GM12878 (cell line): ENCODE measurements at regions not wholly inside any gene's neighbourhood (a gene's known extent, or its start where the extent isn't known, plus 50 kb on each side); places are given as distances from the start of the nearest gene placed in this dataset.

ENCODE experiments used
- ATAC-seq: fragments of 200-7000 bp; cut with Tn5 transposase; 3 replicates; pipeline ENCODE4 v1.9.1; 2020; ENCODE audit warnings: mild to moderate bottlenecking, moderate library complexity
- BruUV-seq: library from RNA; stranded (reverse); fragments of 400-500 nt; replicated peaks from 2 replicates; lab custom pipeline; 2021; lab: Mats Ljungman, UMichigan
- CTCF ChIA-PET: fragments of 300-600 bp; sonication (Branson Sonifier 250); formaldehyde crosslinking; extraction: SDS; loops from one replicate; lab custom pipeline; 2021; ENCODE audit warnings: inconsistent platforms; lab: Yijun Ruan, JAX
- POLR2A ChIA-PET: fragments of 350-600 bp; formaldehyde crosslinking; extraction: SDS; loops from one replicate; lab custom pipeline; 2021; ENCODE audit warnings: inconsistent platforms; lab: Charles Lee
- RAD21 ChIA-PET: fragments of 300-600 bp; sonication (Branson Sonifier 250); formaldehyde crosslinking; loops from one replicate; lab custom pipeline; 2023; ENCODE audit warnings: antibody characterized with exemption; ENCODE audit not compliant: unreplicated experiment; lab: Charles Lee
- SMC1A ChIA-PET: fragments of 300-600 bp; sonication (Branson Sonifier 250); formaldehyde crosslinking; loops from one replicate; lab custom pipeline; 2023; ENCODE audit not compliant: unreplicated experiment, uncharacterized antibody; lab: Charles Lee
- DNase-seq: peaks from one replicate; pipeline ENCODE4 v3.0.0-alpha.2; 2011; ENCODE audit warnings: low read depth, low spot score
- FAIRE-seq: peaks from 3 replicates; lab custom pipeline; 2011; peaks lifted over from hg19 to GRCh38; lab: Jason Lieb, UNC
- H2AFZ ChIP-seq: 2 replicates; pipeline ENCODE4 v1.6.0; 2011; ENCODE audit warnings: low read depth, low read length, control low read depth; ENCODE audit not compliant: control insufficient read depth
- H3K27ac ChIP-seq: 2 replicates; pipeline ENCODE4 v1.5.1; 2011; ENCODE audit warnings: control low read depth; ENCODE audit not compliant: control insufficient read depth, insufficient read depth
- H3K27me3 ChIP-seq, 2 experiments: replicated peaks in 1 of 2; 2 replicates each; pipeline versions ENCODE4 v1.6.0 to v1.6.1; 2011; ENCODE audit warnings: low read length in 1 of 2; ENCODE audit not compliant: control insufficient read depth in 2 of 2, insufficient read depth in 2 of 2
- H3K36me3 ChIP-seq, 2 experiments: 2 replicates each; pipeline ENCODE4 v1.5.1; 2011; ENCODE audit warnings: low read length in 1 of 2; ENCODE audit not compliant: control insufficient read depth in 2 of 2, insufficient read depth in 2 of 2
- H3K4me1 ChIP-seq: 2 replicates; pipeline ENCODE4 v1.6.1; 2011; ENCODE audit warnings: mild to moderate bottlenecking, low read length, moderate library complexity, mixed read lengths; ENCODE audit not compliant: control insufficient read depth, insufficient read depth
- H3K4me2 ChIP-seq: 2 replicates; pipeline ENCODE4 v1.6.0; 2011; ENCODE audit warnings: control low read depth; ENCODE audit not compliant: control insufficient read depth, insufficient read depth
- H3K4me3 ChIP-seq: fragments of 200-600 bp; sonication (generic); 2 replicates; pipeline ENCODE4 v1.5.1; 2016
- H3K79me2 ChIP-seq: 2 replicates; pipeline ENCODE4 v1.6.0; 2011; ENCODE audit warnings: low read length; ENCODE audit not compliant: control insufficient read depth, insufficient read depth
- H3K9ac ChIP-seq: 2 replicates; pipeline ENCODE4 v1.8.0; 2011; ENCODE audit warnings: low read length, control low read depth, mixed read lengths; ENCODE audit not compliant: control insufficient read depth, insufficient read depth
- H3K9me3 ChIP-seq: replicated peaks from 3 replicates; pipeline ENCODE4 v1.5.1; 2011; ENCODE audit warnings: mild to moderate bottlenecking, low read length; ENCODE audit not compliant: control insufficient read depth, insufficient read depth
- H4K20me1 ChIP-seq: 2 replicates; pipeline ENCODE4 v1.6.0; 2011; ENCODE audit not compliant: control insufficient read depth, insufficient read depth
- CEBPB ChIP-seq, 2 experiments: fragments of 150-350 bp in 1 of 2; IDR thresholded peaks; 2 replicates each; pipeline ENCODE4 v1.6.1; 2012 to 2014; ENCODE audit warnings: low read depth in 2 of 2, low read length in 2 of 2, borderline replicate concordance in 1 of 2, inconsistent platforms in 1 of 2
- CHD4 ChIP-seq: fragments of 200-600 bp; sonication (generic); IDR thresholded peaks from 2 replicates; pipeline ENCODE4 v1.6.1; 2016; ENCODE audit warnings: mild to moderate bottlenecking
- DPF2 ChIP-seq: fragments of 450-650 bp; IDR thresholded peaks from 2 replicates; pipeline ENCODE4 v1.6.1; 2017; ENCODE audit warnings: mild to moderate bottlenecking
- EED ChIP-seq: sonication (generic); IDR thresholded peaks from 2 replicates; pipeline ENCODE4 v1.6.1; 2016; ENCODE audit warnings: antibody characterized with exemption, low read depth
- HCFC1 ChIP-seq: fragments of 150-350 bp; IDR thresholded peaks from 2 replicates; pipeline ENCODE4 v1.6.1; 2014; ENCODE audit warnings: low read length
- HDAC2 ChIP-seq: fragments of 200-600 bp; sonication (generic); IDR thresholded peaks from 2 replicates; pipeline ENCODE4 v1.6.1; 2017
- HDGF ChIP-seq: fragments of 450-650 bp; IDR thresholded peaks from 2 replicates; pipeline ENCODE4 v1.6.1; 2016; ENCODE audit warnings: antibody characterized with exemption
- SMARCA5 ChIP-seq: fragments of 450-650 bp; IDR thresholded peaks from 2 replicates; pipeline ENCODE4 v1.6.1; 2017; ENCODE audit warnings: mild to moderate bottlenecking
- TBL1XR1 ChIP-seq: IDR thresholded peaks from 2 replicates; pipeline ENCODE4 v1.6.1; 2012; ENCODE audit warnings: low read depth, low read length, improper control_type of control experiment
- TCF3 ChIP-seq: IDR thresholded peaks from 2 replicates; pipeline ENCODE4 v1.6.1; 2012; ENCODE audit warnings: low read depth, mild to moderate bottlenecking, low read length, borderline replicate concordance; ENCODE audit not compliant: insufficient read depth
- TCF7 ChIP-seq: IDR thresholded peaks from 2 replicates; pipeline ENCODE4 v1.6.1; 2014; ENCODE audit warnings: antibody characterized with exemption, borderline replicate concordance
- WRNIP1 ChIP-seq: IDR thresholded peaks from 2 replicates; pipeline ENCODE4 v1.6.1; 2011; ENCODE audit warnings: low read depth, low read length, improper control_type of control experiment, borderline replicate concordance
- ZBED1 ChIP-seq: IDR thresholded peaks from 2 replicates; pipeline ENCODE4 v1.6.1; 2016; ENCODE audit warnings: borderline replicate concordance
- ZNF24 ChIP-seq: fragments of 450-650 bp; IDR thresholded peaks from 2 replicates; pipeline ENCODE4 v1.6.1; 2017; ENCODE audit warnings: antibody characterized with exemption, mild to moderate bottlenecking
- ZNF274 ChIP-seq: IDR thresholded peaks from one replicate; pipeline ENCODE4 v1.8.0; 2011; ENCODE audit not compliant: insufficient read length, insufficient read depth
- ZZZ3 ChIP-seq: IDR thresholded peaks from 2 replicates; pipeline ENCODE4 v1.6.1; 2011; ENCODE audit warnings: low read depth; ENCODE audit not compliant: control insufficient read depth, insufficient read length
- WGBS: methylation state at CpG from one replicate; pipeline ENCODE4 v1.1.6; 2016; ENCODE audit warnings: low lambda C conversion rate; ENCODE audit not compliant: insufficient replicate concordance, insufficient coverage; ENCODE audit errors: missing lambda C conversion rate; 5-methylcytosine and 5-hydroxymethylcytosine counted together
- in situ Hi-C: fragments of 300-500 bp; cut with MboI; formaldehyde crosslinking; loops from 9 replicates; pipeline ENCODE4 v1.14.3; 2018; ENCODE audit warnings: mixed read lengths
- intact Hi-C: fragments of 100-400 bp; cut with micrococcal nuclease; formaldehyde crosslinking; loops from one replicate; pipeline ENCODE4 v1.14.2; 2022; ENCODE audit not compliant: unreplicated experiment
- TF ChIP-seq, protein P1 (sequence below): IDR thresholded peaks from 2 replicates; pipeline ENCODE4 v1.6.1; 2012; ENCODE audit warnings: improper control_type of control experiment, low read depth, low read length; ENCODE audit not compliant: insufficient replicate concordance

- TF ChIP-seq WRNIP1 (no peak), HCFC1 (no peak), CHD4 (no peak), ZNF24 (no peak), DPF2 (no peak), ZZZ3 (no peak), HDGF (no peak)
- ChIA-PET SMC1A (no interaction called here), CTCF (no interaction called here), POLR2A (no interaction called here), RAD21 (no interaction called here)
- Histone ChIP-seq H4K20me1 (no peaks in the 10 kb centered on the region), H3K4me1 (no peaks in the 10 kb centered on the region), H3K36me3 (no peaks in the 10 kb centered on the region), H3K27me3 (no peaks in the 10 kb centered on the region), H3K4me2 (no peak overlapping the region), H3K27ac (no peak overlapping the region), H3K9ac (no peak overlapping the region), H3K4me3 (no peak overlapping the region), H3K9me3 (no peaks in the 10 kb centered on the region), H2AFZ (no peak overlapping the region), H3K79me2 (no peaks in the 10 kb centered on the region)
- intact Hi-C loops = no loop called here
- in situ Hi-C loops = no loop called here
- FAIRE-seq = no peak
- no TSS peak for BruUV-seq
- no peak for ATAC-seq
- no peak for DNase-seq
- 0% methylated on average over 2 of the region's 2 CpGs for WGBS
Measured at GRCh38 chr3:77709155-77709554, 669.3 kb downstream of the ROBO2 start.

GRCh38 chr3:77718311-77718710 lies 678.4 kb downstream of the ROBO2 start:
- Histone ChIP-seq H3K9ac (no peak overlapping the region), H3K4me1 (no peaks in the 10 kb centered on the region), H3K79me2 (no peaks in the 10 kb centered on the region), H4K20me1 (no peaks in the 10 kb centered on the region), H3K9me3 (no peaks in the 10 kb centered on the region), H2AFZ (no peak overlapping the region), H3K36me3 (no peaks in the 10 kb centered on the region), H3K4me2 (no peak overlapping the region), H3K27ac (no peak overlapping the region), H3K27me3 (no peaks in the 10 kb centered on the region), H3K4me3 (no peak overlapping the region)
- no peak for FAIRE-seq
- no TSS peak for BruUV-seq
- 13% methylated on average over 2 of the region's 2 CpGs for WGBS
- SMC1A ChIA-PET = no interaction called here
- intact Hi-C loops (no loop called here), in situ Hi-C loops (no loop called here)
- no peak for DNase-seq
- no peak for ATAC-seq
- POLR2A ChIA-PET = interaction anchor here (0.5 kb wide), 1 partner anchor 751 kb away, joined by 4 read pairs; no protein-coding TSS in a partner anchor
- CTCF ChIA-PET = no interaction called here
- RAD21 ChIA-PET = no interaction called here
- TF ChIP-seq CEBPB (IDR thresholded peaks at IDR 0.05; ENCODE audit: borderline replicate concordance in 1 of 2, low read depth in 2 of 2, low read length in 2 of 2) (no peak), ZBED1 (no peak), TCF7 (no peak), SMARCA5 (no peak), EED (no peak), TCF3 (no peak), WRNIP1 (no peak), ZNF274 (no peak), HDAC2 (no peak), TBL1XR1 (no peak)
- TF ChIP-seq, protein P1, sequence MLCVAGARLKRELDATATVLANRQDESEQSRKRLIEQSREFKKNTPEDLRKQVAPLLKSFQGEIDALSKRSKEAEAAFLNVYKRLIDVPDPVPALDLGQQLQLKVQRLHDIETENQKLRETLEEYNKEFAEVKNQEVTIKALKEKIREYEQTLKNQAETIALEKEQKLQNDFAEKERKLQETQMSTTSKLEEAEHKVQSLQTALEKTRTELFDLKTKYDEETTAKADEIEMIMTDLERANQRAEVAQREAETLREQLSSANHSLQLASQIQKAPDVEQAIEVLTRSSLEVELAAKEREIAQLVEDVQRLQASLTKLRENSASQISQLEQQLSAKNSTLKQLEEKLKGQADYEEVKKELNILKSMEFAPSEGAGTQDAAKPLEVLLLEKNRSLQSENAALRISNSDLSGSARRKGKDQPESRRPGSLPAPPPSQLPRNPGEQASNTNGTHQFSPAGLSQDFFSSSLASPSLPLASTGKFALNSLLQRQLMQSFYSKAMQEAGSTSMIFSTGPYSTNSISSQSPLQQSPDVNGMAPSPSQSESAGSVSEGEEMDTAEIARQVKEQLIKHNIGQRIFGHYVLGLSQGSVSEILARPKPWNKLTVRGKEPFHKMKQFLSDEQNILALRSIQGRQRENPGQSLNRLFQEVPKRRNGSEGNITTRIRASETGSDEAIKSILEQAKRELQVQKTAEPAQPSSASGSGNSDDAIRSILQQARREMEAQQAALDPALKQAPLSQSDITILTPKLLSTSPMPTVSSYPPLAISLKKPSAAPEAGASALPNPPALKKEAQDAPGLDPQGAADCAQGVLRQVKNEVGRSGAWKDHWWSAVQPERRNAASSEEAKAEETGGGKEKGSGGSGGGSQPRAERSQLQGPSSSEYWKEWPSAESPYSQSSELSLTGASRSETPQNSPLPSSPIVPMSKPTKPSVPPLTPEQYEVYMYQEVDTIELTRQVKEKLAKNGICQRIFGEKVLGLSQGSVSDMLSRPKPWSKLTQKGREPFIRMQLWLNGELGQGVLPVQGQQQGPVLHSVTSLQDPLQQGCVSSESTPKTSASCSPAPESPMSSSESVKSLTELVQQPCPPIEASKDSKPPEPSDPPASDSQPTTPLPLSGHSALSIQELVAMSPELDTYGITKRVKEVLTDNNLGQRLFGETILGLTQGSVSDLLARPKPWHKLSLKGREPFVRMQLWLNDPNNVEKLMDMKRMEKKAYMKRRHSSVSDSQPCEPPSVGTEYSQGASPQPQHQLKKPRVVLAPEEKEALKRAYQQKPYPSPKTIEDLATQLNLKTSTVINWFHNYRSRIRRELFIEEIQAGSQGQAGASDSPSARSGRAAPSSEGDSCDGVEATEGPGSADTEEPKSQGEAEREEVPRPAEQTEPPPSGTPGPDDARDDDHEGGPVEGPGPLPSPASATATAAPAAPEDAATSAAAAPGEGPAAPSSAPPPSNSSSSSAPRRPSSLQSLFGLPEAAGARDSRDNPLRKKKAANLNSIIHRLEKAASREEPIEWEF = no peak
